NCI-H526 treated with DMSO at 0.1 percent for 48 hours (cell line): ENCODE measurements at regions not wholly inside any gene's neighbourhood (a gene's known extent, or its start where the extent isn't known, plus 50 kb on each side); places are given as distances from the start of the nearest gene placed in this dataset.
"Not testable (repeated sequence)": the region's sequence is repeated elsewhere in the genome, so short reads cannot be mapped to it uniquely, and the experiment has no call there.

Experiments
- DNase-seq: peaks from one replicate; lab custom pipeline; 2025; lab: John Stamatoyannopoulos, UW

DNA sequence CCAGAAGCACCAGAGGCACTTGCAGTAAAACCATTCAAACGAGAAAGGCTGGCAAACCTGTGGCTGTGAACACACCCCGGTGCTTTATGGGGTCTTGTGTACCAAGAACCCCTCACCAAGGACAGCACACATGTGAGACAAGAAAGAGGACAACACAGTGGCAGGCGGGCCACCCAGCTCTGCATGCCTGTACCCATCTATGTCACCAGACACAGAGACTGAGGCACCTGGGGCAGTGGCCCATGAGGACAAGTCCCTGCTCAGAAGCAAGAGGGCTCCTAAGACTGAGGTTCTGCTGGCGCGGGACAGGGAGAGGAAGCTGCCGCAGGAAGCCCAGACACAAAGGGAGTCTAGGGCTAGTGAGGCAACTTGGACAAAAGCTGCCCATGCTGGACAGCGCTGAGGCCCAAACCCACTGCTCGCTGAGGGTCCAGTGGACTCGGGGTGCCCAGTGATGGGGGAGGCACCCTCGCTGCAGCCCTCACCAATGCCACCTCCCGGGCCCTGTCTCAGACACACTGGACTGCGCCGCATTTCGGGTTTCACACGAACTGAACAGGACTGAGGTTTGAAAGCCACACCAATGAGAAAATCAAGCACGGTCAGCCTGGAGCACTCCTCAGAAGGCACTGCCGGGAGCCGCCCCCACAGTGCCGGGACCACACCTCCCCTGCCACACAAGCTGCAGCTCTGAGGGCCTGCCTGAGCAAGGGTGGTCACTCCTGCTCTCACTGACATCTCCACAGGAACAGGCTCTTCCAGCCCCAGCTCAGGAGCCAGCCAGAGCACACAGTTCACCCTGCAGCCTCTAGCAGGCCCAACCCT, 232.7 kb downstream of the TUBA3C start:
- DNase-seq: no peak

DNA sequence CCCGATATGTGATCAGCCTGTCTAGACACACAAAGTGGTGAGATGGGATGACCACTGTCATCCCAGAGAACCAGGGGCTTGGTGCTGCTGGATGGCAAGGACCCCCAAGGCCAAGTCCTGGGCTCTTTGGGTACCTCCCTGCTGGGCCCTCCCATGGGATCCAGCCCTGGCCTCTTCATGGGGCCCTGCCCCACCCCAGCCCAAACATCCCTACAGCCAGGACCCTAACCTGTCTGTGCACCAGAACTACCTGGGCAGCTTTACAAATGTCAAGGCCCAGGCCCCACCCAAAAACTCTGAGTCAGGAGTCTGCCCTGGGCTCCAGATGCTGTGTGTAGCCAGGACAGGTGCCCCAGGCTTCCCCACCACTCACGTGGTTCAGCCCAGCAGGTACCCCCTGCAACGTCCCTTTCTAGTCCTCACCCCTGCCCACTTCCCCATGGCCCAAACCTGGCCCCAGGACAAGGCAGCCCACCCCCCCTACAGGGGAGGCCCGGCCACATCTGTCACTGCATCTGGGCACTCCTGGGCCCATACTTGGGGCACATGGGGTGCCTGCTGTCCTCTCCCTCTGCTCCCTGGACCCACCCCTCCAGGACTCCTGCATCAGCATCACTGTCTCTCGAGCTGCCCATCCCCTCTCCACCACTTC, 233.5 kb downstream of the TUBA3C start:
- no peak for DNase-seq

- DNase-seq: no peak
Measured at GRCh38 chr13:18947376-18947977, 234.1 kb downstream of the TUBA3C start.

DNA sequence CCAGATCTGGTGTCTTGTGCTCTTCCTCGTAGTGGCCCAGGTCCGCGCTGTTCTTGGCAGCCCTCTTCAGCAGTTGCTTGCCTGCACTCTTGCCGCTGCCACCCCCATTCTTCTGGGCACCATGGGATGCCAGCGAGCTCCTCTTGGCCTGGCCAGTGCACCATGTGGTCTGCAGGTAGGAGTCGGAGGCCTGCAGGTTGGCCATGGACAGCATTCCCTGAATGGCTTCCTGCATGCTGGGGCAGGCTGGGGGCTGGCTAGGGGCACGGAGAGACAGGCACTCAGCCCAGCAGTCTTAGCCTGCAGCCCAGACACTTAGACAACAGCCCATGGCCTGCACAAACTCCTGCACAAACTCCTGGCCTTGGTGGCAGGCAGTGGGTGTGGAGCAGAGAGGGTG, 234.9 kb downstream of the TUBA3C start:
- no peak for DNase-seq

DNA sequence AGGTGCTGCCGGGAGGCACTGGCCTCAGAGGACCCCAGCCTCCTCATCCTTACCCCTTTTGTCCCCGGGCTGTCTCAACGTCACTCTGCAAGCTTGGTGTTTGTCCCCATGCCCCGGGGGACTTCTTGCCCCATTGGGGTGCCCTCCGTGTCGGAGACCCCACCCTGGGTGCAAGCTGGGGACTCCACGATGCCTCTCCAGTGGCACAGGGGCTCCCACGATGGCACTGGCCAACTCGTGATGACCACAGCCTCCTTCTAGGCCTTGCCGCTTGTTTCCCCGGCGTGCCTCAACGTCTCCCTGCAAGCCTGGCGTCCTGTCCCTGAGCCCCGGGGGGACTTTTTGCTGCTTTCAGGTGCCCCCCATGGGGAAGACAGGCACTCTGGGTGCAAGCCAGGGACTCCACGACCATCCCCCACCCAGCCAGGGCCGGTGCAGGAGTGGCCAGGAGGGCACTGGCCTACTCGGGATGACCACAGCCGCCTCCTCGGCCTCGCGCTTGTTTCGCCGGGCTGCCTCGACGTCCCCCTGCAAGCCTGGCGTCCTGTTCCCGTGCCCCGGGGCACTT, 237.0 kb downstream of the TUBA3C start:
- no peak for DNase-seq

- no peak for DNase-seq
Measured at GRCh38 chr13:18943721-18944391, 237.8 kb downstream of the TUBA3C start.

GRCh38 chr13:18943273-18943672, 238.4 kb downstream of the TUBA3C start:
- no peak for DNase-seq

- no peak for DNase-seq
Measured at GRCh38 chr13:18936104-18936503, 245.5 kb downstream of the TUBA3C start.

- no peak for DNase-seq
Measured at GRCh38 chr13:18921063-18921462, 260.6 kb downstream of the TUBA3C start.

DNA sequence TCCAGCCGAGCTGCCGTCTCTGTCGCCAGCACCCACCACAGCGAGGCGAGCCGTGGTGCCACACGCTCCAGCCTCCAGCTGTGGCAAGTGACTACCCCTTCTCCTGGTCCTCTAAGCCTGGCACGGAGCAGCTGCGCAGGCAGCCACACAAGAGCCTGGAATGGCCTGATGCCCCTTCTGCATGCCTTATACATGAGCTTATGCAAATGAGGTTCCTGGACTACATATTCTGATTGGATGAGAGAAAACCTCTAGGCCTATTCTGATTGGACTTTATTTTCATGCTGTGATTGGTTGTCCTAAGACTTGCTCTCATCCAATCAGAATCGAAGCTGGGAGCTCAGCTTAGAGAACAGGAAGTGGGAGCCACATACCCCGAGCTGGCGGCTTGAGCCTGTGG, 276.5 kb downstream of the TUBA3C start:
- DNase-seq: not testable (repeated sequence)

- DNase-seq: not testable (repeated sequence)
Measured at GRCh38 chr13:18895411-18895810, 286.2 kb downstream of the TUBA3C start.

- DNase-seq: not testable (repeated sequence)
Measured at GRCh38 chr13:18891242-18891641, 290.4 kb downstream of the TUBA3C start.

GRCh38 chr13:18874875-18875789, 306.5 kb downstream of the TUBA3C start:
- not testable (repeated sequence) for DNase-seq

- not testable (repeated sequence) for DNase-seq
Measured at GRCh38 chr13:18870557-18870956, 311.1 kb downstream of the TUBA3C start.

- not testable (repeated sequence) for DNase-seq
Measured at GRCh38 chr13:18869365-18869764, 312.3 kb downstream of the TUBA3C start.

- not testable (repeated sequence) for DNase-seq
Measured at GRCh38 chr13:18837986-18838629, 343.5 kb downstream of the TUBA3C start.

DNA sequence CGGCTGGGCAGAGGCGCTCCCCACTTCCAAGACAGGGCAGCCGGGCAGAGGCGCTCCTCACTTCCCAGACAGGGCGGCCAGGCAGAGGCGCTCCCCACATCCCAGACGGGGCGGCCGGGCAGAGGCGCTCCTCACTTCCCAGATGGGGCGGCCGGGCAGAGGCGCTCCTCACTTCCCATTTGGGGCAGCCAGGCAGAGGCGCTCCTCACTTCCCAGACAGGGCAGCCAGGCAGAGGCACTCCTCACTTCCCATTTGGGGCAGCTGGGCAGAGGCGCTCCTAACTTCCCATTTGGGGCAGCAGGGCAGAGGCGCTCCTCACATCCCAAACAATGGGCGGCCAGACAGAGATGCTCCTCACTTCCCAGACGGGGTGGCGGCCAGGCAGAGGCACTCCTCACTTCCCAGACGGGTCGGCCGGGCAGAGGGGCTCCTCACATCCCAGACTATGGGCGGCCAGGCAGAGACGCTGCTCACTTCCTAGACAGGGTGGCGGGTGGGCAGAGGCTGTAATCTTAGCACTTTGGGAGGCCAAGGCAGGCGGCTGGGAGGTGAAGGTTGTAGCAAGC, 344.4 kb downstream of the TUBA3C start:
- not testable (repeated sequence) for DNase-seq

DNA sequence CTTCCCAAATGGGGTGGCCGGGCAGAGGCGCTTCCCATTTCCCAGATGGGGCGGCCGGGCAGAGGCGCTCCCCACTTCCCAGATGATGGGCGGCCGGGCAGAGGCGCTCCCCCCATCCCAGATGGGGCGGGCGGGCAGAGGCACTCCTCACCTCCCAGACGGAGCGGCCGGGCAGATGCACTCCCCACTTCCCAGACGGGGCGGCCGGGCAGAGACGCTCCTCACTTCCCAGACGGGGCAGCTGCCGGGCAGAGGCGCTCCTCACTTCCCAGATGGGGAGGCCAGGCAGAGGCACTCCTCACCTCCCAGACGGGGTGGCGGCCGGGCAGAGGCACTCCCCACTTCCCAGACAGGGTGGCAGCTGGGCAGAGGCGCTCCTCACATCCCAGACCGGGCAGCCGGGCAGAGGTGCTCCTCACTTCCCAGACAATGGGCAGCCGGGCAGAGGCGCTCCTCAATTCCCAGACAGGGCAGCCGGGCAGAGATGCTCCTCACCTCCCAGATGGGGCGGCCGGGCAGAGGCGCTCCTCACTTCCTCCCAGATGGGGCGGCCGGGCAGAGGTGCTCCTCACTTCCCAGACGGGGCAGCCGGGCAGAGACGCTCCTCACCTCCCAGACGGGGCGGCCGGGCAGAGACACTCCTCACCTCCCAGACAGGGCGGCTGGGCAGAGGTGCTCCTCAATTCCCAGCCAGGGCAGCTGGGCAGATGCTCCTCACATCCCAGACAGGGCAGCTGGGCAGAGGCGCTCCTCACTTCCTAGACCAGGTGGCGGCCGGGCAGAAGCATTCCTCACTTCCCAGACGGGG, 345.0 kb downstream of the TUBA3C start:
- not testable (repeated sequence) for DNase-seq

GRCh38 chr13:18835754-18836153, 345.9 kb downstream of the TUBA3C start:
- not testable (repeated sequence) for DNase-seq
